ENCODE measurements at regions not wholly inside any gene's neighbourhood (a gene's known extent, or its start where the extent isn't known, plus 50 kb on each side); places are given as distances from the start of the nearest gene placed in this dataset.

GRCh38 chr3:178001670-178002101, 534.5 kb upstream of the KCNMB2 start:
- no peak for TF ChIP-seq CTCF (IDR thresholded peaks at IDR 0.05)
- no peak for TF ChIP-seq POLR2A (IDR thresholded peaks at IDR 0.05)
- TF ChIP-seq POLR2AphosphoS5 (IDR thresholded peaks at IDR 0.05), result no peak

Data from breast epithelium (tissue), 3 donors.